ENCODE measurements at regions not wholly inside any gene's neighbourhood (a gene's known extent, or its start where the extent isn't known, plus 50 kb on each side); places are given as distances from the start of the nearest gene placed in this dataset.
A peak's percentile ranks its signal among the peaks of the same experiment; 100 is the strongest.
"Not testable (repeated sequence)": the region's sequence is repeated elsewhere in the genome, so short reads cannot be mapped to it uniquely, and the experiment has no call there.

- H3K27me3 ChIP-seq (ENCODE audit: insufficient read depth); H3K4me2 ChIP-seq; H2AFZ ChIP-seq (ENCODE audit: low read depth); H3K9me3 ChIP-seq; POLR2A ChIA-PET; CTCF ChIA-PET; H3K9me2 ChIP-seq; H3K4me3 ChIP-seq (ENCODE audit: low read depth in 2 of 2, low read length in 1 of 2); H3K79me2 ChIP-seq (ENCODE audit: insufficient read depth); H3F3A ChIP-seq (replicated peaks; ENCODE audit: insufficient read depth); H3K36me3 ChIP-seq (replicated peaks in 1 of 2; ENCODE audit: control insufficient read depth in 1 of 2, insufficient read depth in 2 of 2, low read length in 1 of 2); H4K20me1 ChIP-seq (ENCODE audit: insufficient read depth); H3K4me1 ChIP-seq (ENCODE audit: control insufficient read depth in 1 of 2, insufficient read depth in 2 of 2, low read depth in 1 of 2, low read length in 1 of 2); H3K27ac ChIP-seq (ENCODE audit: low read depth in 2 of 2, low read length in 1 of 2); H3K9ac ChIP-seq: not testable (repeated sequence)
- WGBS (ENCODE audit: low lambda C conversion rate), result 26% methylated on average over 2 of the region's 2 CpGs
- peak; percentile 19 for DNase-seq
- TF ChIP-seq CTCF (IDR thresholded peaks at IDR 0.05), result peak; percentile 18; the same call in 1 of the 2 replicates
- peak; percentile 20; the same call in 1 of the 2 replicates for TF ChIP-seq RAD21 (IDR thresholded peaks at IDR 0.05; ENCODE audit: low read length)
Measured at GRCh38 chr11:71698961-71699360, 116.3 kb upstream of the KRTAP5-11 start.

- DNase-seq, POLR2A ChIA-PET: not testable (repeated sequence)
Measured at GRCh38 chr11:71701435-71702291, 119.0 kb upstream of the KRTAP5-11 start.

GRCh38 chr11:71705086-71705737 lies 122.5 kb upstream of the KRTAP5-11 start:
- DNase-seq; H3K4me3 ChIP-seq (ENCODE audit: low read depth in 2 of 2, low read length in 1 of 2); H3K9ac ChIP-seq; H2AFZ ChIP-seq (ENCODE audit: low read depth); H3K4me2 ChIP-seq; H3K36me3 ChIP-seq (replicated peaks in 1 of 2; ENCODE audit: control insufficient read depth in 1 of 2, insufficient read depth in 2 of 2, low read length in 1 of 2); H3K4me1 ChIP-seq (ENCODE audit: control insufficient read depth in 1 of 2, insufficient read depth in 2 of 2, low read depth in 1 of 2, low read length in 1 of 2); H3K27me3 ChIP-seq (ENCODE audit: insufficient read depth); H3K9me2 ChIP-seq; H3K79me2 ChIP-seq (ENCODE audit: insufficient read depth); POLR2A ChIA-PET; H3K9me3 ChIP-seq; CTCF ChIA-PET; H4K20me1 ChIP-seq (ENCODE audit: insufficient read depth); H3K27ac ChIP-seq (ENCODE audit: low read depth in 2 of 2, low read length in 1 of 2); H3F3A ChIP-seq (replicated peaks; ENCODE audit: insufficient read depth): not testable (repeated sequence)
- WGBS (ENCODE audit: low lambda C conversion rate), result 25% methylated on average over 2 of the region's 3 CpGs

More at GRCh38 chr11:71701435-71702291, 119.0 kb upstream of the KRTAP5-11 start:
- H3K79me2 ChIP-seq (ENCODE audit: insufficient read depth); H3K4me1 ChIP-seq (ENCODE audit: control insufficient read depth in 1 of 2, insufficient read depth in 2 of 2, low read depth in 1 of 2, low read length in 1 of 2); H3K4me3 ChIP-seq (ENCODE audit: low read depth in 2 of 2, low read length in 1 of 2); CTCF ChIA-PET; H3K27me3 ChIP-seq (ENCODE audit: insufficient read depth); H3K36me3 ChIP-seq (replicated peaks in 1 of 2; ENCODE audit: control insufficient read depth in 1 of 2, insufficient read depth in 2 of 2, low read length in 1 of 2); H3K9ac ChIP-seq; H3K27ac ChIP-seq (ENCODE audit: low read depth in 2 of 2, low read length in 1 of 2); H3F3A ChIP-seq (replicated peaks; ENCODE audit: insufficient read depth); H3K4me2 ChIP-seq; H3K9me2 ChIP-seq; H2AFZ ChIP-seq (ENCODE audit: low read depth); H3K9me3 ChIP-seq; H4K20me1 ChIP-seq (ENCODE audit: insufficient read depth): not testable (repeated sequence)
- 34% methylated on average over 3 of the region's 3 CpGs for WGBS (ENCODE audit: low lambda C conversion rate)

GRCh38 chr11:71705738-71706432 lies 123.2 kb upstream of the KRTAP5-11 start:
- H3K4me2 ChIP-seq; H3F3A ChIP-seq (replicated peaks; ENCODE audit: insufficient read depth); CTCF ChIA-PET; H3K4me1 ChIP-seq (ENCODE audit: control insufficient read depth in 1 of 2, insufficient read depth in 2 of 2, low read depth in 1 of 2, low read length in 1 of 2); DNase-seq; H2AFZ ChIP-seq (ENCODE audit: low read depth); POLR2A ChIA-PET; H3K79me2 ChIP-seq (ENCODE audit: insufficient read depth); H3K27ac ChIP-seq (ENCODE audit: low read depth in 2 of 2, low read length in 1 of 2); H3K9me2 ChIP-seq; H3K9ac ChIP-seq; H3K27me3 ChIP-seq (ENCODE audit: insufficient read depth); H3K9me3 ChIP-seq; H4K20me1 ChIP-seq (ENCODE audit: insufficient read depth); H3K4me3 ChIP-seq (ENCODE audit: low read depth in 2 of 2, low read length in 1 of 2); H3K36me3 ChIP-seq (replicated peaks in 1 of 2; ENCODE audit: control insufficient read depth in 1 of 2, insufficient read depth in 2 of 2, low read length in 1 of 2): not testable (repeated sequence)
- WGBS (ENCODE audit: low lambda C conversion rate), result 55% methylated on average over 3 of the region's 4 CpGs

- H3K4me1 ChIP-seq (ENCODE audit: control insufficient read depth in 1 of 2, insufficient read depth in 2 of 2, low read depth in 1 of 2, low read length in 1 of 2); H3K4me3 ChIP-seq (ENCODE audit: low read depth in 2 of 2, low read length in 1 of 2); H3K36me3 ChIP-seq (replicated peaks in 1 of 2; ENCODE audit: control insufficient read depth in 1 of 2, insufficient read depth in 2 of 2, low read length in 1 of 2); H3K27me3 ChIP-seq (ENCODE audit: insufficient read depth); H3F3A ChIP-seq (replicated peaks; ENCODE audit: insufficient read depth); H2AFZ ChIP-seq (ENCODE audit: low read depth); H3K4me2 ChIP-seq; DNase-seq; H4K20me1 ChIP-seq (ENCODE audit: insufficient read depth); H3K79me2 ChIP-seq (ENCODE audit: insufficient read depth); H3K27ac ChIP-seq (ENCODE audit: low read depth in 2 of 2, low read length in 1 of 2); H3K9me2 ChIP-seq; H3K9me3 ChIP-seq; POLR2A ChIA-PET; CTCF ChIA-PET; H3K9ac ChIP-seq: not testable (repeated sequence)
- WGBS (ENCODE audit: low lambda C conversion rate), result 59% methylated on average over 12 of the region's 12 CpGs
Measured at GRCh38 chr11:71707083-71707482, 124.4 kb upstream of the KRTAP5-11 start.

Data from SK-N-SH (cell line).